Caco-2 (cell line): ENCODE measurements at regions not wholly inside any gene's neighbourhood (a gene's known extent, or its start where the extent isn't known, plus 50 kb on each side); places are given as distances from the start of the nearest gene placed in this dataset.

Experiments used
- BruUV-seq: library from RNA; stranded (reverse); fragments of 400-500 nt; replicated peaks from 2 replicates; lab custom pipeline; 2021; lab: Mats Ljungman, UMichigan
- CTCF ChIA-PET: fragments of 300-600 bp; sonication (Branson Sonifier 250); formaldehyde crosslinking; loops from one replicate; lab custom pipeline; 2022; ENCODE audit warnings: antibody characterized with exemption; lab: Charles Lee
- POLR2A ChIA-PET: fragments of 300-600 bp; sonication (Branson Sonifier 250); formaldehyde crosslinking; loops from one replicate; lab custom pipeline; 2022; ENCODE audit warnings: antibody characterized with exemption; lab: Charles Lee
- DNase-seq, 2 experiments: peaks; one replicate each; pipeline versions ENCODE4 v3.0.0 to v3.0.0-alpha.2; 2020 to 2022
- H3K27me3 ChIP-seq: replicated peaks from 2 replicates; pipeline ENCODE4 v1.6.0; 2011; ENCODE audit warnings: low read length; ENCODE audit not compliant: control insufficient read depth, insufficient read depth
- H3K36me3 ChIP-seq: 2 replicates; pipeline ENCODE4 v1.5.1; 2011; ENCODE audit warnings: low read length; ENCODE audit not compliant: control insufficient read depth, insufficient read depth
- H3K4me1 ChIP-seq: fragments of 250-450 bp; sonication (Bioruptor Pico); 2 replicates; pipeline ENCODE4 v1.5.1; 2020; ENCODE audit warnings: mild to moderate bottlenecking
- H3K4me3 ChIP-seq: 2 replicates; pipeline ENCODE4 v1.5.1; 2011; ENCODE audit warnings: low read depth, mild to moderate bottlenecking, control low read depth, low read length
- H3K9me3 ChIP-seq: fragments of 250-450 bp; sonication (Bioruptor Pico); 2 replicates; pipeline ENCODE4 v1.5.1; 2020; ENCODE audit warnings: mild to moderate bottlenecking, moderate library complexity
- H3K27ac Mint-ChIP-seq: one replicate; pipeline ENCODE4 v1.8.0; 2022; ENCODE audit warnings: mixed read lengths; ENCODE audit not compliant: unreplicated experiment
- H3K27me3 Mint-ChIP-seq: one replicate; pipeline ENCODE4 v1.8.0; 2022; ENCODE audit warnings: mixed read lengths; ENCODE audit not compliant: insufficient read depth, unreplicated experiment
- H3K36me3 Mint-ChIP-seq: one replicate; pipeline ENCODE4 v1.8.0; 2022; ENCODE audit warnings: mild to moderate bottlenecking, mixed read lengths; ENCODE audit not compliant: insufficient read depth, unreplicated experiment
- H3K4me1 Mint-ChIP-seq: one replicate; pipeline ENCODE4 v1.8.0; 2022; ENCODE audit warnings: low read depth, mixed read lengths; ENCODE audit not compliant: unreplicated experiment
- H3K4me3 Mint-ChIP-seq: one replicate; pipeline ENCODE4 v1.8.0; 2022; ENCODE audit warnings: mild to moderate bottlenecking, moderate library complexity, mixed read lengths; ENCODE audit not compliant: unreplicated experiment
- H3K9me3 Mint-ChIP-seq: one replicate; pipeline ENCODE4 v1.8.0; 2022; ENCODE audit warnings: mixed read lengths; ENCODE audit not compliant: unreplicated experiment
- intact Hi-C: fragments of 100-400 bp; cut with micrococcal nuclease; formaldehyde crosslinking; loops from one replicate; pipeline ENCODE4 v1.10.0; 2022; ENCODE audit not compliant: unreplicated experiment
- TF ChIP-seq, protein P1 (sequence below), 2 experiments: fragments of 200-600 bp in 1 of 2; IDR thresholded peaks; 1 replicate in 1 of 2; 2 replicates in 1 of 2; pipeline versions ENCODE4 v1.5.1 to v1.8.0; 2011 to 2022; ENCODE audit warnings: antibody characterized with exemption in 1 of 2, control low read depth in 1 of 2, inconsistent platforms in 1 of 2, low read depth in 1 of 2, low read length in 1 of 2, mild to moderate bottlenecking in 1 of 2, moderate library complexity in 1 of 2; ENCODE audit not compliant: insufficient read depth in 1 of 2, severe bottlenecking in 1 of 2, unreplicated experiment in 1 of 2

DNA sequence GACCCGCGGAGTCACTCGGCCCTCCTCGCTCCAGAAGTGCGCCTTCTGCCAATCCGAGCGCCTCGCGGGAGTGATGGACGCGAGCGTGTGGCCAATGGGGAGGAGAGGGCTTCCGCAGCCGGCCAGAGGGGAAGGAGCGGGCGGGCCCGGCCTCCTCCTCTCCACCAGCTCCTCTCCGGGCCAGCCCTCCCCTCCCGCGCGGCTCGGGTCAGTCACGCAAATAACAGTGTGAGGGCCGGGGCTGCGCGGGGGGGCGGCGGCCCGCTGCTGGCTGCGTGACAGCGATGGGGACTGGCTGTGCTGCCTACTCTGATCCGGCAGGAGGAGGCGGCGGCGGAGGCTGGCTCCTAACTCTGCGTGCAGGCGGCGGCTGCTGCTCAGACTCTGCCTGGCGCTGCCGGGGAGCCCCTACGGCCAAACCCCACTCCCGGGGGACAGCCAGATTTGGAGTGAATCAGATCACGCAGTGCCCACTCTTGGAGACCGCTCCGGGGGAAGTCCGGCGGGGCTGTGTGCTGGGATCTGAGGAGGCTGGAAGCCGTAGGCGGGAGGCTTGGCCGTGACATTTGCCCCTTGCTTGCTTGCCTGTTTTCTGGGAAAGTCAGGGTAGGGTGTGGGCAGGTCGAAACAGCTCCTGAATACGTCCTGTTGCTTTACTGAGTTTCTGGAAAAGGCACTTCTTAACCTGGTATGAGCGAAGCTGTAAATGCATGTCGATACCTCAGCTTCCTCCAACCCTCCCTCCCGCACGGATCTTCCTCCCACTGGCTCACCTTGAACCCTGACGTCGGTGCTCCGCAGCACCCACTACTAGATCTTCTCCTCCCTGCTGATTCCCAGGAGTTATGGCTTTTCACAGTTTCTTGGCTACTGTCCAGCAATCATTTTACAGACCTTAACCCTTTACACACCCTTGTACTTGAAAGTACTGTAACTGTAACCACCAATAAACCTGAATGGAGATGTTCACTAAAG lies 97.9 kb upstream of the SERTAD2 start:
- Mint-ChIP-seq H3K4me3 (peak overlapping the region; percentile 96), H3K4me1 (peaks cover 16% of the 10 kb centered on the region), H3K27me3 (no peaks in the 10 kb centered on the region), H3K9me3 (peaks cover 10% of the 10 kb centered on the region), H3K27ac (peak overlapping the region; percentile 93), H3K36me3 (peaks cover 9% of the 10 kb centered on the region)
- TF ChIP-seq, protein P1, sequence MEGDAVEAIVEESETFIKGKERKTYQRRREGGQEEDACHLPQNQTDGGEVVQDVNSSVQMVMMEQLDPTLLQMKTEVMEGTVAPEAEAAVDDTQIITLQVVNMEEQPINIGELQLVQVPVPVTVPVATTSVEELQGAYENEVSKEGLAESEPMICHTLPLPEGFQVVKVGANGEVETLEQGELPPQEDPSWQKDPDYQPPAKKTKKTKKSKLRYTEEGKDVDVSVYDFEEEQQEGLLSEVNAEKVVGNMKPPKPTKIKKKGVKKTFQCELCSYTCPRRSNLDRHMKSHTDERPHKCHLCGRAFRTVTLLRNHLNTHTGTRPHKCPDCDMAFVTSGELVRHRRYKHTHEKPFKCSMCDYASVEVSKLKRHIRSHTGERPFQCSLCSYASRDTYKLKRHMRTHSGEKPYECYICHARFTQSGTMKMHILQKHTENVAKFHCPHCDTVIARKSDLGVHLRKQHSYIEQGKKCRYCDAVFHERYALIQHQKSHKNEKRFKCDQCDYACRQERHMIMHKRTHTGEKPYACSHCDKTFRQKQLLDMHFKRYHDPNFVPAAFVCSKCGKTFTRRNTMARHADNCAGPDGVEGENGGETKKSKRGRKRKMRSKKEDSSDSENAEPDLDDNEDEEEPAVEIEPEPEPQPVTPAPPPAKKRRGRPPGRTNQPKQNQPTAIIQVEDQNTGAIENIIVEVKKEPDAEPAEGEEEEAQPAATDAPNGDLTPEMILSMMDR (IDR thresholded peaks at IDR 0.05; ENCODE audit: insufficient read depth in 1 of 2, low read depth in 1 of 2, low read length in 1 of 2, severe bottlenecking in 1 of 2, unreplicated experiment in 1 of 2) = peak; percentile 34 to 35
- DNase-seq = peak in 1 of 2 experiments; percentile 99
- CTCF ChIA-PET = interaction anchor here (0.5 to 3.3 kb wide), 19 partner anchors 10 to 304 kb away, joined by 3 to 31 read pairs (median 4); partner anchors contain the start of genes CEP68 and SERTAD2
- Histone ChIP-seq H3K36me3 (no peaks in the 10 kb centered on the region), H3K9me3 (no peaks in the 10 kb centered on the region), H3K4me3 (peak overlapping the region; percentile 74), H3K4me1 (peaks cover 18% of the 10 kb centered on the region; the same call in 1 of the 2 replicates), H3K27me3 (no peaks in the 10 kb centered on the region)
- TSS peak; percentile 74 for BruUV-seq
- intact Hi-C loops = loop anchor here (1.0 to 5.0 kb wide), 7 partner anchors 17 to 229 kb away; partner anchors contain the start of gene AFTPH
- POLR2A ChIA-PET = interaction anchor here (0.5 to 3.8 kb wide), 17 partner anchors 12 to 1684 kb away, joined by 3 to 98 read pairs (median 5); partner anchors contain the start of genes ACTR2, AFTPH, CEP68 and RAB1A

DNA sequence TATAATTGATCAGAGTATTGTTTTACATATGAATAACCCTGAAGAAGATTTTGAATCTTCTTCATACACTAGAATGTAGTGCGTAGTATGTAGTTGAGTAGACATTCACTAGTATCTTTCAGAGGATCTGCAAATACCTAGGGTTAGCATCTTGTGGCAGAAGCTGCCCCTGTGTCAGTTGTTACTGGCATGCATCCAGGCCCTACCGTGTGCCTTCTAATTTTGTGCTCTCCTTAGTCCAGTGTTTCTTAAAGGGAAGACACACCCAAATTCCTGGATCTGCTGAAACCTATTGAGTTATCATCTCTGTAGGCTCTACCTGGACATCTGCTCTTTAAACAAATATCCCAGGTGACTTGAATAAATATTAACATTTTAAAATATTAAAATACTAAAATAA lies 99.7 kb upstream of the SERTAD2 start:
- DNase-seq = no peak
- Mint-ChIP-seq H3K27me3 (no peaks in the 10 kb centered on the region), H3K9me3 (peaks cover 10% of the 10 kb centered on the region), H3K27ac (no peak overlapping the region), H3K4me3 (peak overlapping the region; percentile 27), H3K36me3 (peaks cover 9% of the 10 kb centered on the region), H3K4me1 (peaks cover 16% of the 10 kb centered on the region)
- intact Hi-C loops = loop anchor here (5.0 kb wide), 1 partner anchor 231 kb away; the partner anchor contains the start of gene AFTPH
- no TSS peak for BruUV-seq
- Histone ChIP-seq H3K36me3 (no peaks in the 10 kb centered on the region), H3K4me1 (peaks cover 14% of the 10 kb centered on the region; the same call in 1 of the 2 replicates), H3K4me3 (no peak overlapping the region), H3K27me3 (no peaks in the 10 kb centered on the region), H3K9me3 (no peaks in the 10 kb centered on the region)
- ChIA-PET POLR2A (no interaction called here), CTCF (no interaction called here)
- TF ChIP-seq, protein P1 (IDR thresholded peaks at IDR 0.05; ENCODE audit: insufficient read depth in 1 of 2, low read depth in 1 of 2, low read length in 1 of 2, severe bottlenecking in 1 of 2, unreplicated experiment in 1 of 2) = no peak

DNA sequence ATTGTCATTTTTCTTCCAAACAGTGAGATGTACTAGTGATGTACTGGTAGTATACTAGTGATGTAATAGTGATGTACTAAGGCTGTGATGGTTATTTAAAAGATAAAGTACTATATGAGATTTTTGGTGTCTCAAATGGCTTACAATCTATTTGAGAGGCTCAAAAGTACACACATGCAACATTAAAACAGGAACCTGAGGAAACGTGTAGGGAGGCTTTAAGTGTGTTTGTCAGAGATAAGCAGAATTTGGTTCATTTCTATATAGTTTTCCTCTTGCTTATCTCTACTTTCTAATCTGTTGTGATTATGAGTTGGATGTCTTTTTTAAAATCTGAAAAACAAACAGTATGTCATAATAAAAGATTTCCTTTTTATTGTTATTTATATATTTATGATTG lies 100.9 kb upstream of the SERTAD2 start:
- BruUV-seq = no TSS peak
- Histone ChIP-seq H3K36me3 (no peaks in the 10 kb centered on the region), H3K9me3 (no peaks in the 10 kb centered on the region), H3K4me1 (peaks cover 9% of the 10 kb centered on the region; the same call in 1 of the 2 replicates), H3K4me3 (no peak overlapping the region), H3K27me3 (no peaks in the 10 kb centered on the region)
- Mint-ChIP-seq H3K36me3 (peaks cover 9% of the 10 kb centered on the region), H3K27ac (no peak overlapping the region), H3K27me3 (no peaks in the 10 kb centered on the region), H3K4me3 (no peak overlapping the region), H3K4me1 (peaks cover 16% of the 10 kb centered on the region), H3K9me3 (peaks cover 10% of the 10 kb centered on the region)
- intact Hi-C loops = loop anchor here (5.0 kb wide), 1 partner anchor 232 kb away; the partner anchor contains the start of gene AFTPH
- TF ChIP-seq, protein P1 (IDR thresholded peaks at IDR 0.05; ENCODE audit: insufficient read depth in 1 of 2, low read depth in 1 of 2, low read length in 1 of 2, severe bottlenecking in 1 of 2, unreplicated experiment in 1 of 2) = no peak
- ChIA-PET POLR2A (no interaction called here), CTCF (no interaction called here)
- no peak for DNase-seq
